Activated T-cell treated with anti-CD3 and anti-CD28 coated beads, Interleukin-2, amount 50 U/mL, for 24 hours (primary cell): ENCODE measurements at regions not wholly inside any gene's neighbourhood (a gene's known extent, or its start where the extent isn't known, plus 50 kb on each side); places are given as distances from the start of the nearest gene placed in this dataset.

ENCODE experiments used
- DNase-seq: peaks from one replicate; pipeline ENCODE4 v3.0.0-alpha.2; 2020
- H3K27ac Mint-ChIP-seq: 2 replicates; pipeline ENCODE4 v1.8.0; 2020; ENCODE audit warnings: mild to moderate bottlenecking, mixed read lengths
- H3K27me3 Mint-ChIP-seq: 2 replicates; pipeline ENCODE4 v1.8.0; 2020; ENCODE audit warnings: mixed read lengths
- H3K36me3 Mint-ChIP-seq: 2 replicates; pipeline ENCODE4 v1.8.0; 2020; ENCODE audit warnings: low read depth, mixed read lengths
- H3K4me1 Mint-ChIP-seq: 2 replicates; pipeline ENCODE4 v1.8.0; 2020; ENCODE audit warnings: low read depth, mixed read lengths
- H3K4me3 Mint-ChIP-seq: 2 replicates; pipeline ENCODE4 v1.8.0; 2020; ENCODE audit warnings: mild to moderate bottlenecking, moderate library complexity, mixed read lengths
- H3K9me3 Mint-ChIP-seq: 2 replicates; pipeline ENCODE4 v1.8.0; 2020; ENCODE audit warnings: mixed read lengths

- Mint-ChIP-seq H3K4me3 (no peak overlapping the region), H3K27ac (no peak overlapping the region), H3K36me3 (no peaks in the 10 kb centered on the region), H3K9me3 (peaks cover 27% of the 10 kb centered on the region), H3K27me3 (no peaks in the 10 kb centered on the region), H3K4me1 (no peaks in the 10 kb centered on the region)
- DNase-seq, result no peak
Measured at GRCh38 chr16:64892835-64893785, 228.8 kb downstream of the CDH11 start.

DNA sequence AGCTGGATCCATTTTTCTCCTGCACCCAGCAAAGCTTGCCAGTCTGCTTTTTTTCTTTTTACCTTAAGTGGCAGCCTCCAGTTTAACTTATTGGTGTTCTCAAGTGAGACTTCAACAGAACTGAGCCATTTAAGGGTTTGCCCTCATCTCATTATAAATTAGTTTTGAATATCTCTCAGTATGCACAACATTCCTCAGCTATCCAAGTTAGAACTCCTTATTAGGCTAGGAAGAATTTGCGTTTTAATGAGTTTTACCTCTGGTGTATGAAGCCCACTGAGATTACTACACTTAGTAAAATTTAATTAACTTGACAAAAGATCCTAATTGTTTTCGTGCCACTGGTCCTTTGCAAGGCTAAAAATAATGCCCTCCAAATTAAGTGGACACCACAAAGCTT is 232.4 kb downstream of the CDH11 start:
- H3K4me3 Mint-ChIP-seq, result no peak overlapping the region
- no peaks in the 10 kb centered on the region for H3K27me3 Mint-ChIP-seq
- no peak for DNase-seq
- no peaks in the 10 kb centered on the region for H3K36me3 Mint-ChIP-seq
- H3K4me1 Mint-ChIP-seq, result no peaks in the 10 kb centered on the region
- H3K27ac Mint-ChIP-seq, result no peak overlapping the region
- H3K9me3 Mint-ChIP-seq, result peaks cover 23% of the 10 kb centered on the region

- no peak overlapping the region for H3K4me3 Mint-ChIP-seq
- H3K36me3 Mint-ChIP-seq, result no peaks in the 10 kb centered on the region
- no peak overlapping the region for H3K27ac Mint-ChIP-seq
- no peaks in the 10 kb centered on the region for H3K4me1 Mint-ChIP-seq
- H3K9me3 Mint-ChIP-seq, result peaks cover 23% of the 10 kb centered on the region
- no peaks in the 10 kb centered on the region for H3K27me3 Mint-ChIP-seq
- DNase-seq, result no peak
Measured at GRCh38 chr16:64887651-64888050, 234.2 kb downstream of the CDH11 start.

GRCh38 chr16:64882078-64882784 is 239.6 kb downstream of the CDH11 start:
- no peak overlapping the region for H3K27ac Mint-ChIP-seq
- peaks cover 34% of the 10 kb centered on the region for H3K9me3 Mint-ChIP-seq
- no peaks in the 10 kb centered on the region for H3K27me3 Mint-ChIP-seq
- no peak overlapping the region for H3K4me3 Mint-ChIP-seq
- H3K36me3 Mint-ChIP-seq, result no peaks in the 10 kb centered on the region
- H3K4me1 Mint-ChIP-seq, result no peaks in the 10 kb centered on the region
- no peak for DNase-seq

- H3K27me3 Mint-ChIP-seq, result no peaks in the 10 kb centered on the region
- H3K4me3 Mint-ChIP-seq, result no peak overlapping the region
- no peak for DNase-seq
- peaks cover 34% of the 10 kb centered on the region for H3K9me3 Mint-ChIP-seq
- H3K36me3 Mint-ChIP-seq, result no peaks in the 10 kb centered on the region
- no peak overlapping the region for H3K27ac Mint-ChIP-seq
- no peaks in the 10 kb centered on the region for H3K4me1 Mint-ChIP-seq
Measured at GRCh38 chr16:64880994-64881393, 240.9 kb downstream of the CDH11 start.

DNA sequence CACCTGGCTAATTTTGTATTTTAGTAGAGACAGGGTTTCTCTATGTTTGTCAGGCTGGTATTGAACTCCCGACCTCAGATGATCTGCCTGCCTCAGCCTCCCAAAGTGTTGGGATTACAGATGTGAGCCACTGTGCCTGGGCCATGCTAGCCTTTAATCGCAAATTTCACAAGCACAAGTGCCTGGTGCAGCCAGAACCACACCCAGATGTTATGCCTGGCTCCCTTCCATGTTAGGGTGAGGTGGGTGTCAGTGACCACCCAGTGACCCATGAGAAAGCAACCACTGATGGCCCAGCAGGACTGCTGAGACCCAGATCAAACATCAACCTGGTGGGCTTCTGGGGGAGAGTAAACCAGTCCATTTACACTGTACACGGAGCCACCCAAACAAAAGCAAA is 241.9 kb downstream of the CDH11 start:
- no peak for DNase-seq
- H3K27ac Mint-ChIP-seq, result no peak overlapping the region
- H3K4me1 Mint-ChIP-seq, result no peaks in the 10 kb centered on the region
- H3K9me3 Mint-ChIP-seq, result peaks cover 38% of the 10 kb centered on the region
- H3K4me3 Mint-ChIP-seq, result no peak overlapping the region
- no peaks in the 10 kb centered on the region for H3K27me3 Mint-ChIP-seq
- no peaks in the 10 kb centered on the region for H3K36me3 Mint-ChIP-seq

DNA sequence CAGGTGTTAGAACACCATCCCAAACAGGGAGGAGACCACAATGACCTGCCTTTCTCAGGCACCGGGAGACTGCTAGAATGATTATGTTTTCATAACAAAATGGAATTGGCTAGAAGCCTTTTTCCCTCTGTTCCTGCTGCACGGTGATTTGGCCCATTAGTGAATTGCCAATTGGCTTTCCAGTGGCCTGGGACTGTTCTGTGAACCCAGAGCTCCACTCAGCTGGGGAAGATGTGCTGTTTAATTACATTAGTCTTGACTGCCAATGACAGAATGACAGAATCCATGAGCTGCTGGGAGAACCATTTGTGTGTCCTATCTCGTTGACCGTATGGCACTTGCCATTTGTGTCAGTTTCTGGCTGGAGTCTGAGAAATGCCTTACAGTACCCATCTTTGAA is 242.9 kb downstream of the CDH11 start:
- Mint-ChIP-seq H3K27ac (no peak overlapping the region), H3K4me3 (no peak overlapping the region), H3K36me3 (no peaks in the 10 kb centered on the region), H3K27me3 (no peaks in the 10 kb centered on the region), H3K4me1 (no peaks in the 10 kb centered on the region), H3K9me3 (peaks cover 38% of the 10 kb centered on the region)
- no peak for DNase-seq

GRCh38 chr16:64872101-64872500 is 249.8 kb downstream of the CDH11 start:
- H3K4me1 Mint-ChIP-seq, result no peaks in the 10 kb centered on the region
- peaks cover 19% of the 10 kb centered on the region for H3K9me3 Mint-ChIP-seq
- no peaks in the 10 kb centered on the region for H3K36me3 Mint-ChIP-seq
- no peak overlapping the region for H3K27ac Mint-ChIP-seq
- no peaks in the 10 kb centered on the region for H3K27me3 Mint-ChIP-seq
- no peak for DNase-seq
- H3K4me3 Mint-ChIP-seq, result no peak overlapping the region

DNA sequence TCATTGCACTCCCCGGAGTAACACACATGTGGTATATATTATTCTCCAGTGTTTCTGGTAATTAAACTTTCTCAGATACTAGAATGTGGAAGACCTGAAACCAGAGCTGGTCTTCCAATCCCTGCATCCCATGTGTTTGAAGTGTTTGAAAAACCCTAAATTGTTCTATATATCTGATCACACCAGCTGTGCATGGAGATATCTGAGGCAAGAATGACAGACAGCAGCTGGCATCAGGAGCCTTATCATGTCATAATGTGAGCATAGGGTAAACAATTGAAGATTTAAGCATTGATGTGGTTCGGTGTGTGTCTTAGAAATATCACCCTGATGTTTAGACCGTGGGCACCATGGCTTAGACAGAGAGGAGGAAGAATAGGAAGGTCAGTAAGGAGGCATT is 251.0 kb downstream of the CDH11 start:
- Mint-ChIP-seq H3K4me1 (no peaks in the 10 kb centered on the region), H3K27ac (no peak overlapping the region), H3K36me3 (no peaks in the 10 kb centered on the region), H3K27me3 (no peaks in the 10 kb centered on the region), H3K9me3 (peaks cover 18% of the 10 kb centered on the region), H3K4me3 (no peak overlapping the region)
- DNase-seq, result no peak

DNA sequence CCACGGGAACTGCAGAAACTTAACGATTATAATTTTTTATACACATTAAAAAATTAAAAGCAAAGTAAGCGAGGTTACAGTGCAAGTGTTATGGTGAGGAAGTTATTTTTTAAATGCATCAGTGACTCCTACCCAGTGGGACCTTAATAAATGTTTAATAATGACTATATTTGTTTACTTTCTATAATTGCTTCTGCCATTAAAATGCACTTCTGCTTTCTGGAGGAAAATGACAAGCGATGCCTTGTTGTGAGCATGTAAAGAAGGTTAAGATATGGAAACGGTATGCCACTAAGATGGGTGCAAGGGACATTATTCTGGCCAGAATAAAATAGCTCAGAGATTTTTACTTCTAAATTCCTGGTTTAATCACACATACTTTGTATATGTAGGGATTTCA is 252.1 kb downstream of the CDH11 start:
- Mint-ChIP-seq H3K4me3 (no peak overlapping the region), H3K9me3 (peaks cover 14% of the 10 kb centered on the region), H3K36me3 (no peaks in the 10 kb centered on the region), H3K4me1 (no peaks in the 10 kb centered on the region), H3K27me3 (no peaks in the 10 kb centered on the region), H3K27ac (no peak overlapping the region)
- no peak for DNase-seq

DNA sequence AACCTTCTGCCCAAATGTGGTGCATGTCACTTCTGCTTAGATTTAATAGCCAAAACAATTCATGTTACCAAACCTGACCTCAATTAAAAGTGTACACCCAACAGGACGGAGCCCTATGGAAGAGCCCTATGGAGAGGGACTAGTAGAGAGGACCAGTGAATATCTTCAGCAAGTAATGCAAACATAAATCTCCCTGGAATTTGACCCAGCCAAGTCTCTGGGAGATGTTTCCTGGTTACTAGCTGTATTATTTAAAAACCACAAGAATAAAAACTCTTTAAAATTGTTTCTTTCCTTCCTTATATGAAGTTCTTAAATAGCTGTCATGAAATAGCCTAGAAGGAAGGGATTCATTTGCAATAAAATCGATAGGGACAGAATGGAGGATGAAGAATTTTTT is 255.8 kb downstream of the CDH11 start:
- H3K36me3 Mint-ChIP-seq, result no peaks in the 10 kb centered on the region

DNA sequence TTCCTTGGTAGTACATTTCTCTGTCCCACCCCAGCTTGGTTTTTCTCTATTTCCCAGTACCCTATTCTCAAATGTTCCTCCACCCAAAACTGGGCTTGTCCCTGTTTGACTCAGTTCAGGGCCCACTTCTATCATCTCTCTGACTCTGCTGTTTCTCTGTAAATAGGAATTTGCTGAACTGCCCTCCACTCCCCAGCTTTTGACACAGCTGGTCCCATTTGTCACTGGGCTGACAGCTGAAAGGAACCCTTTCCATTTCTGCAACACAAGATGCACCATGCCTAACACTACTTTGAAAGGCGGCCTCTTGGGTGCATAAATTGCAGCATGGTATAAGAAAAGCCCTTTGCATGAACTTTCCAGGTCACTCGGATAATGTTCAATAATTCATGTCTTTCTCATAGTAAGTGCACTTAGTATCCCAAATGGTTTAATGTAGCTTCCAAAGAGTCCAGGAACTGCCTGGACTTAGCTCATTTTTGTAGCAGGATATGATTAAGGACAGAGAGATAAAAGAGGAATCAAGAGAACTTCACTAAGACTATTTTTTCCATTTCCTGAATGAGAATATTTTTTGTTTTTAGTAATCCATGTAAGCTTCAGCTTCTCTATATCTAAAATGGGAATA is 256.7 kb downstream of the CDH11 start:
- H3K36me3 Mint-ChIP-seq, result no peaks in the 10 kb centered on the region
- H3K27ac Mint-ChIP-seq, result no peak overlapping the region
- H3K27me3 Mint-ChIP-seq, result no peaks in the 10 kb centered on the region
- H3K4me1 Mint-ChIP-seq, result no peaks in the 10 kb centered on the region
- peaks cover 7% of the 10 kb centered on the region for H3K9me3 Mint-ChIP-seq
- no peak for DNase-seq
- no peak overlapping the region for H3K4me3 Mint-ChIP-seq

More for the DNA sequence above, 255.8 kb downstream of the CDH11 start:
- Mint-ChIP-seq H3K4me3 (no peak overlapping the region), H3K9me3 (peaks cover 9% of the 10 kb centered on the region), H3K27me3 (no peaks in the 10 kb centered on the region), H3K4me1 (no peaks in the 10 kb centered on the region), H3K27ac (no peak overlapping the region)
- DNase-seq, result no peak

DNA sequence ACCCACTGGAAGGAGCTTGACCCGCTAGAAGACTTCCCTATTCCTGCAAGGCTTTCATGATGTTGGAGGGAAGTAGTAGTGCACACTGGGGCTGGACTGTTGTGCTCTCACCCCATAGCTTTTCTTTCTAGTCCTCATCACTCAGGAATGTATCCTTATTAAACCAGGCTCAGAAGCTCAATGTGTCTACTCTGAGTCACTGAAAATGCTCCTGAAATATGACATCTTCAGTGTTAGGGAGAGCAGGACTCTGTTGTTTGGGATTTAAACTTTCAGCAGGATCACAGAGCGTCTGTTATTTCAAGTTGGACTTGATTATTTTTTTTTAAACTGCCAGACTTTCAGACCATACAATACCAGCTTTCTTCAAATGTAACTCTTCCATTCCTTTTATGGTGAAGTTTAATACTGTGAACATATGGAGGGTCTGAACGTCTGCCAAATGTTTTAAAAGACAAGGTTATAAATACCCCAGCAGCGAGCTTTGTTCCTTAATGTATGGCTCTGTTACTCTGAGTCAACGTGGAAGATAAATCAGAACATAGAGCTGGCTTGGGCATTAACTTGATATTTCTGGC is 257.5 kb downstream of the CDH11 start:
- Mint-ChIP-seq H3K36me3 (no peaks in the 10 kb centered on the region), H3K9me3 (peaks cover 11% of the 10 kb centered on the region), H3K27ac (no peak overlapping the region), H3K4me3 (no peak overlapping the region), H3K4me1 (no peaks in the 10 kb centered on the region), H3K27me3 (no peaks in the 10 kb centered on the region)
- DNase-seq, result no peak

GRCh38 chr16:64858076-64858475 is 263.8 kb downstream of the CDH11 start:
- no peak for DNase-seq
- Mint-ChIP-seq H3K27me3 (no peaks in the 10 kb centered on the region), H3K36me3 (no peaks in the 10 kb centered on the region), H3K27ac (no peak overlapping the region), H3K4me3 (no peak overlapping the region), H3K4me1 (no peaks in the 10 kb centered on the region), H3K9me3 (peaks cover 17% of the 10 kb centered on the region)
